HG02678 (cell line): ENCODE measurements at regions not wholly inside any gene's neighbourhood (a gene's known extent, or its start where the extent isn't known, plus 50 kb on each side); places are given as distances from the start of the nearest gene placed in this dataset.

Source experiments
- ATAC-seq: cut with Tn5 transposase; IDR thresholded peaks from one replicate; pipeline ENCODE4 v1.9.1; 2021; ENCODE audit warnings: mild to moderate bottlenecking, moderate library complexity; ENCODE audit not compliant: unreplicated experiment

DNA sequence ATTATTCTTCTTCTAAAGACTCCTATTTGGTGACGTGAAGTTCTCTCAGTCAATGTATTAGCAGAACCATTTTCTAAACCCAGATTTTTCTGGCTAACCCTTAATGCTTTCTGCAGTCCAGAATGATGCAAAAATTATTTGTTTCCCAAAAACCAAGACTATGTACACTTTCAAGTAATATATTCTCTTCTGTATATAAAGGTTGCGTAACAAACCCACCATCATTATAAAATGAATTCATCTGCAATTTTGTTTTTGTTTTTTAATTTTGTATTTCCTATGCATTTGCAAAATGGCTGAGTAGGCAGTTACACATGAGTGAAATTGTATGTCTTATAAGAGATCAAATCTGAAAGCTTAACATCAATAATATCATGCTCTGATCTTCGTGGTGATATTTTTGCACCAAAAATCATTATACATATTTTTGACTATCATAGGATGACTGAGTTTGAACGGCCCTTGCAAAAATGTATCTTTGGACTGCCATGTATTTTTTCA, 593.6 kb downstream of the ZIC1 start:
- no peak for ATAC-seq

DNA sequence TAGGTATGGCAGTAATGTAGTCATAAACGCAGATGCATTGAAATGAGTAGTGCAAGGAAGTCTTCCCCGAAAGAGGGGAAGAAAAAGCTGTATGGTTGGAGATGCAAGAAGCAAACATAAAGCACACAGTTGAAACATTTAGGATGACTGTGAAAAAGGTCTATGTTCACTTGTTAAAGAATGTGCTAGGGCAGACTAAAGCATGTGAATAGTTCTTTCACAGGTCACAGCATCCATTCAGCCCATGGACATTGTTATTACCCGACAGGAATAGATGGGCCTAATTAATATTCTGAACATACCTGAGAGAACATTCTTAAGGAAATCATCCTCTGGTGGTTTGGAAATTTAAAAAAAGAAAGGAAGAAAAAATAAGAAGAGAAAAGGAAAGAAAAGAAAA, 595.2 kb downstream of the ZIC1 start:
- no peak for ATAC-seq

DNA sequence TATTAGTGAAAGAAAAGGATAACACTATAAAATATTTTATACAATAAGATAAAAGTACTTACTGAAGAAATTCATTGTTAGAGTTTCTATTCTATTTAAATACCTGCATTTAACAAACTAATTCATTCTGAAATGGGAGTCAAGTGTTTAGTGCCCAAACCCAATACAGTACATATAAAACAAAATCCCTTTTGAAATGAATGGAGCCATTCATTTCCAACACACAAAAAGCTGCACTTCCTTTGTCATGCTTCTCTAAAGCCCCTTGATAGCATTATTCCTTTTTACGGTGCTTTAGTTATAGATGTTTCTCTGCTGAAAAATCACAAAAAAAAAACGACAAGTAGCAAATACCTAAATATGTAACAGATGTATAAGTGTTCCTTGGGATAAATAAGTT, 596.3 kb downstream of the ZIC1 start:
- ATAC-seq, result no peak

DNA sequence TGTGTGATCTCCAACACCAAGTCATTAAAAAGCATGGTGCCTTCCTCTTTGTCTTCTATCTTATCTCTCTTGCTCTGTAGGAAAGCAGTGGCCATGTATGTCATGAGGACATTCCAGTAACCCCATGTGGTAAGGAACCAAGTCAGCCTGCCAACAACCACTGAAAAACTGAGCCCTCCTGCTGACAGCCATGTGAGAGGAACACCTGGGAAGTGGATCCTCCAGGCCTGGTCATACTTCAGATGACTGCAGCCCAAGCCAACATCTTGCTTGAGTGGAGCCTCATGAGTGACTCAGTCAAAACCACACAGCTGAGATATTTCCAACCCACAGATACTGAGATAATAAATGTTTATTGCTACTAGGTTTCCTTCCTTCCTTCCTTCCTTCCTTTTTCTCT, 597.3 kb downstream of the ZIC1 start:
- no peak for ATAC-seq

DNA sequence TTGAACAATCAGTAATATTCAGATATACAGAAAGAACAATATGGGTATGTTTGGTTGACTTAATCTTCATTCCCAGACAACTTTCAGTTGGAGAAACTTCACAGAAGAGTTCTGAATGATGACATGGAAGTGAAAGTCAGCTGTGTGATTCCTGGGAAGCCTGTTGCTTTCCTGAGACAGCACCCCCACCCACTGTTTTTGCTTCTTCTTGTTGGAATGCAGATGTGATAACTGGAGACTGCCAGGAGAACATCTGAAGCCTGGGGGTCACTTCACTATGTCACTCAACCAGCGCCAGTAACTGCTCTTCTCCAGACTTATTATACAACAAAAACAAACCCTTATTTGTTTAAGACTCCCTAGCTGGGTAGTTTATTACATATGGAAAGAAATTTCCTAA, 599.4 kb downstream of the ZIC1 start:
- no peak for ATAC-seq

DNA sequence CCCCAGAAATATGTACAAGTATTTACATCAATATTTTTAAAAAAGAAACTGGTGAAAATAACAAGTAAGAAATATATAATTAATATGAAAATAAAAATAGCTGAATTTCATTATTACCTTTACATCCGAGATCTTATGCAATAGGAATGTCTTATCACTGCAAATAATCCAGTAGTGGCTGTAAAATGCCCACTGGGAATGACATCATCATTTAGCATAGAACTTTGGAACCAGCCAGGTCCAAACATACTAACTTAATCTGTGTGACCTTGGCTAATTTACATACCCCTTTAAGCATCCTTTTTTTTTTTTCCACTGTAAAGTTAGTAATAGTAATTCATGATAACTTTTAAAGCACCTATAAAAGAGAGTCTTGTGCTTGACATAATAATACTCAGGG, 611.7 kb downstream of the ZIC1 start:
- no peak for ATAC-seq

DNA sequence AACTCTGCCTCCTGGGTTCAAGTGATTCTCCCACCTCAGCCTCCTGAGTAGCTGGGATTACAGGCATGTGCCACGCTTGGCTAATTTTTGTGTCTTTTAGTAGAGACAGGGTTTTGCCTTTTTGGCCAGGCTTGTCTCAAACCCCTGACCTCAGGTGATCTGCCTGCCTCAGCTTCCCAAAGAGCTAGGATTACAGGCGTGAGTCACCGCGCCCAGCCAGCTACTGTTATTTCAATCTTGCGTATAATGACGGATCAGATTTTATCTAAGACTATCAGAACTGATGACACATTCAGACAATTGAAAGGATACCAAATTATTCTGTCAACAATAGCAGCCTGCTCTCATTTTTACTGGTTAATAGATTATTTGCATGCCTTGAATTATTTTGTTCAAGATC, 612.2 kb downstream of the ZIC1 start:
- no peak for ATAC-seq

DNA sequence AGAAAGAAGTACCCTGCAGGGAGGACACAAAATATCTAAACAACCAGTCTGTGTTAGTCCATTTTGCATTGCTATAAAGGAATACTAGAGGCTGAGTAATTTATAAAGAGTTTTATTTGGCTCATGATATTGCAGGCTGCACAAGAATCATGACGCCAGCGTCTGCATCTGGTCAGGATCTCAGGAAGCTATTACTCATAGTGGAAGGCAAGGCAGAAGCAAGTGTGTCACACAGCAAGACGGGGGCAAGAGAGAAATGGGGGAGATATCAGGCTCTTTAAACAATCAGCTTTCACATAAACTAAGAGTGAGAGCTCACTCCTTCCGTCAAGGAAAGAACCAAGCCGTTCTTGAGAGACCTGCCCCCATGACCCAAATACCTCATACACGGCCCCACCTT, 614.8 kb downstream of the ZIC1 start:
- ATAC-seq, result no peak

DNA sequence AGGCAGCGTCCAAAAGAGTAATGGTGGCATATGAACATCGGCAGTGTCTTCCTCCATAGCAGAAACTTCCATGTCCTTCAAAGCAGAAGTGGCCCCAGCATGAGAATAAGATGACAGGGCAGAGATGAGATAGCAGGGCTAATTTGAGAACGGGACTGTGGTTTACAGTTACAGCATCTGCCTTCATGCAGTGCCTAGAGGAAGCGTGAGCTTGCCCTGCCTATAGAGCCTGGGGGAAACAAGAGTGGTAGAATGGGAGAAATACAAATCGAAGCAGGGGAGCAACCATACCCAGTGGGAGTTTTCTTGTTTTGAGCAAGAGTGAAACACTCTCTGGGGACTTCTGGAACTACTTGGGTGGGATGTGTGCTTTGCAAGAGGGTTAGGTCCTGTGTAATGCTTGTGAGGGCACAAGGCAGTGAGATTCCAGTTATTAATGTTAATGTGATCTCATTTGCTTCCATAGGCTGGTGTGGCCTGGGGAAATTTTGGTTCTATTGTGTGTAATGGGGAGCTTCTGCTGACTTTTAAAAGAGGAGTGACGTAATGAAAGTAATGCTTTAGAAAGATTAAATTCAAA, 616.9 kb downstream of the ZIC1 start:
- ATAC-seq, result no peak

DNA sequence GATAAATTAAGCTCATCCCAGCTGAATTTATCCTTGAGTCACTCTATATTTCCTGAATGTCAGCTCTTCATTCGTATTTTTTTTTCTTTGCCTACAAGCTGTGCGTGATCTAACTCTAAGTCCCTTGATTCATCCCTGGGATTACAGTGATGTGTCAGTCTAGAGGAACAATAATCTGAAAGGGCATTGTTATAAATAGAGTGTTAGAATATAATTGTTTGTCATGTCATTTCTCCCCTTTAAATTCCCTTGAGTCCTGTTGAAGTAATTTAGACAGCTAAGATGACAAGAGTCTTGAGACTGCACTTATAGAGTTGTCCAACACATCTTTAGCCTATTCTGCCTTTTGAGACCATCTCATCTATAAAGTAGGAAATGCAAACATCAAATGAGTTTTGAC, 621.8 kb downstream of the ZIC1 start:
- no peak for ATAC-seq

DNA sequence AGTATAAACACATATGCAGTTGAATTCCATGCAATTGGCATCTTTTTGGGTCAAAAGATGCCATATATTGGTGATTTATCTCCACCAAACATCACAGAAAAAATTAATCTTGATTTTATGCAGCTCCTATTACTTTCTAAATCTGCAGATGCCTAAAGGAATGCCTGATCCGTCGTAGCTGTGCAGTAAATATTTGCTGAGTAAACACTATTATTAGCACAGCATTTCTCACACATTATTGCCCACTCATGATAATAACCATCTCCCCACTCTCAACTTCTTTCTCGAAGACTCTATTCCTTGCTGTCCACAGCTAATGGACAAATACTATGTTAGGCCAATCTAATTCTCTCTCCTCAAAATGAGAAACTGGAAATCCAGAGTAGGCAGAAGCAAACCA, 625.2 kb downstream of the ZIC1 start:
- ATAC-seq, result no peak

DNA sequence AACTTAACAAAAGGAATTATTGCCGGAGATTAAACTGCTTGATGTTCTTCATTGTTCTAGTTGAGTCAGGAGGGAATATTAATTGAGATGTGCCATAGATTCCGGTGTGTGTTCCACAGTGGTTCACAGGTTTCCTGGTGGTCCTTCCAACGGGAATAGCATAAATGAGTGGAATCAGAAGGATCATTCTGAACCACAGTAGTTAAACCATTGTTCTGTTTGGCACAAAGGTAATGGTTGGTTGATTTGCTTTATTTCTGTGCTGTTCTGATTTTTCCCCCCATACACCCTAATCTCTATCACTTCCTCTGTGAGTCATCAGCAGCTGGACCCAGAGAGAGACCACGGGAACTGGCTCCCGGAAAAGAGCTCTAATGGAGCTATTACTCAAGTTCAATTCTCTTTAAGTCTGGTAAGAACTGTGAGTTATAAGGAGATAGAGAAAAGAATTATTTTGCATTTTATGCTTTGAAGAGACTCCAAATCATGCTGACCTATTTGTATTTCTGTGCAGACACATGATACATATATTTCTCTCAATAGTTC, 627.2 kb downstream of the ZIC1 start:
- no peak for ATAC-seq

DNA sequence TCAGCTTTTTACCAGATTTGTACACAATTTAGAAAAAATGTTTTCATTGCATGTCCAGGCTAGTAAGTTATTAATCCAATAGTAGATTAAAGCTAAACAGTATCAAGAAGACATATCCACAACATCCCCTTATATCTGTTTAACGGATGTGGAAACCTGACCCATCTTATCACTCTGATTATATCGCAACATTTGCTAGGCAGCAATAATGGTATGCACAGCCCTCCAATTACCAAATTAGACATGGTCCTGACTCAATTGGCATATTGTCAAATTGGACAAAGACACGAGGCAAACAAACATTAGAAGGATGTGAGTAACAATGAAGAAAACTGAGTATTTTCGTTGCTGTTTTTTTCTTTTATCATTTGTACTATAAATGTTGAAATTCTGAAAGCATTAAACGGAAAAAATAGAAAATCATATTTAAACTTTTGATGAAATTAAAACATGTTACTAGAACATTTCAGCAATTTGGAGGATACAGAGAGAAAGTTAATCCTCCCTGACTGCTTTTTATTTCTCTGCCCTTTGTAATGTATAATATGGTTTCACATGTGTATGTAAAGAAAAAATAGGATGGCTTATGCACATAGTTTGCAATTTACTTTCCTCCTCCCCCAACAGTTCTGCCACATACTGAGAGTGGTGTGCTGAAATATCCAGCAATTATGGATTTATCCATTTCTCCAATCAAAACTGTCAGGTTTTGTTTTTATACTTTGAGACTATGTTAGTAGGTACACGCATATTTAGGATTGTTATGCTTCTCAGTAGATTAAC, 633.7 kb downstream of the ZIC1 start:
- no peak for ATAC-seq

DNA sequence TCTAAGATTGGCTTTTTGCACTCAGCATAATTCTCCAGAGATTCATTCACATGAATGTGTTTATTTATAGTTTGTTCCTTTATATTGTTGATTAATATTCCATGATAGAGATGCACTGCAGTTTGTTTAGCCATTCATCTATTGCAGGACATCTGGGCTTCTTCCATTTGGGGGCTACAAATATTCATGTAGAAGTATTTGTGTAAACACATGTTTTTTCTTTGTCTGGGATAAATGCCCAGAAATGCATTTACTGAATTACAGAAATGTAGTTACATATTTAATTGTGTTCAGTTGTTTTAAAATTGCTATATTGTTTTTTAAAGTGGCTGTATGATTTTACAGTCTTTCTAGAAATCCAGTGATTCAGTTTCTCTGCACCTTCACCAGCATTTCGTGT, 635.0 kb downstream of the ZIC1 start:
- no peak for ATAC-seq

DNA sequence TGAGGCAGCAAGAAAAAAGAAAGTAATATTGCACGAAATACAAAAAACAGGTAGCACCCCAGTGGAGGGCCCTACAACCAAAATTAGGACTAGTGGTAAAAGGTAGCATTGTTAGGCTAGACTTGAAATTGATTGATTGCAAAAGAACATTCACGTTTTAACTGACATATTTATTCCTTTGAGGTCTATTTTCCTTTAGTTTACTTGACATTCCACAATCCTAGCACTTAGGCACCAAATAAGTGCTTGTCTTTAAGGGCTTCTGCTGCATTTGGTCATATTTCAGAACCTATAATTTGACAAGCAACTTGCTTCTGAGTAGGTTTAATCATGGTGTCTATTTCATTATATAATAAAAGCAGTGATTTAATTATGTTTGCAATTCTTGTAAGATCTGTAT, 642.7 kb upstream of the AGTR1 start:
- no peak for ATAC-seq

DNA sequence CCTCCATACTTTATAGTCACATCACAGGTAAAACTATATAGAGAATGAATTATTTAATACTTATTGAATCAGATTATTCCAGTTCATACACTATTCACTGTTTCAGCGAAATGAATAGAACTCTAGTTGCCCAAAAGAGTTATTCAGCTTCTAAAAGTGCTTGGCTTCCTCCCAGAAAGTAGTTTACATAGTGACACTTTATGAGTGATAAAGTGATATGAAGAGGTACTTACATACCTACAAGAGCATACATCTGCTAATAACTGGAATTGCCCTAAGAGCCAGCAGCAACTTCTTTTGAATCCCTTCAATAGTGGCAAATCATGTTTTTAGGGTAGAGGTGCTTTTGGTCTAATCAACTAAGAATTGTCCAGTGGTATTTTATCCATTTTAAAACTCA, 635.1 kb upstream of the AGTR1 start:
- no peak for ATAC-seq

DNA sequence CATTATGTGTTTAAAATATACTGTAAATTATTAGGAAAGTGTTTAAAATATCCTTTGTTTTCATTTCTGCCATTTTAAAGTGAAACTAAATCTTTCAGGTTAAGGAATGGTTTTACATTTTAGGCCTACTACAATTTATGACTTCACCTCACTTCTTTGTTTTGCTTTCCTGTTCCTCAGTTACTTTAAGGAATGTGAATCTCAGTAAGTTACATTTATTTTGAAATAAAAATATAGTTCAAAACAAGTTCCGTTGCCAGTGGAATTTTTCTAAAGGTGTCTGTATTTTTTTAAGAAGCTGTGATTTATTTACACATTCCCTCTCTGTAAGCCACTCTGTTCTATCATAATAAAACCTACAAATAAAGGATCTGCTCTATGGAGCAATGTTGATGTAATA, 630.9 kb upstream of the AGTR1 start:
- no peak for ATAC-seq

DNA sequence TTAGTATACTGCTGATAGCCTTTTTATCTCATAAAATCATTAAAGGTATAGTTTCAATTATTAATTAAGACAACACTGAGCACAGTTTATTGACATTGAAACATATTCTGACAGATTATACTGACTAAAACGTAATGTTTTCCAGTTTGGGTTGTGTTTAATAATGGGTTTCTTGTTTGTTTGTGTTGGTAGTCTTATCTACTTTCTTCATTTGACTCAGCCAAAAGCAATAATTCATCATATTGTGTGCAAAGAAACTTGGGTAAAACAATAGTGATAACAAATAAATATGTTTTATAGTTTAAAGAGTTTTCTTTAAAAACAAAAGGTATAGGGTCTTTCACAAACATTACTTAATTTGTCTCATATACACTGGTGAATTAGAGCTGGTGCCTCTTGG, 629.2 kb upstream of the AGTR1 start:
- no peak for ATAC-seq

DNA sequence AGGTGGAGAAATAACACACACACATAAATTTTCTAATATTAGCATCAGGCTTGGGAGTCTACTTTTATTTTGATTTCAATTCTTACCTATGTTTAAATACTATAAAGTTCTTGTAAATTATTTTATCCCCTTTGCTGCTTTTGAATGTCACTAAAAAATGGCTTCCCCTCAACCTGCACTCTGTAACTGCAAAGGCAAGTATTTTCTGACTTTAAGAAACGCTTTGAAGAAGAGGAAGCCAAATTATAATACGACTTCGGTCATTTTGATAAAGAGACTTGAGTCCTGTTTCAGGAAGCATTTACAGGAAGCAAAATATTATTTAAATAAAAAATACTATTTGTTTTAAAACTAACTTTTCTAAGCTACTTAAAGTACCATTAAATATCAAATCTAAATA, 627.7 kb upstream of the AGTR1 start:
- no peak for ATAC-seq

DNA sequence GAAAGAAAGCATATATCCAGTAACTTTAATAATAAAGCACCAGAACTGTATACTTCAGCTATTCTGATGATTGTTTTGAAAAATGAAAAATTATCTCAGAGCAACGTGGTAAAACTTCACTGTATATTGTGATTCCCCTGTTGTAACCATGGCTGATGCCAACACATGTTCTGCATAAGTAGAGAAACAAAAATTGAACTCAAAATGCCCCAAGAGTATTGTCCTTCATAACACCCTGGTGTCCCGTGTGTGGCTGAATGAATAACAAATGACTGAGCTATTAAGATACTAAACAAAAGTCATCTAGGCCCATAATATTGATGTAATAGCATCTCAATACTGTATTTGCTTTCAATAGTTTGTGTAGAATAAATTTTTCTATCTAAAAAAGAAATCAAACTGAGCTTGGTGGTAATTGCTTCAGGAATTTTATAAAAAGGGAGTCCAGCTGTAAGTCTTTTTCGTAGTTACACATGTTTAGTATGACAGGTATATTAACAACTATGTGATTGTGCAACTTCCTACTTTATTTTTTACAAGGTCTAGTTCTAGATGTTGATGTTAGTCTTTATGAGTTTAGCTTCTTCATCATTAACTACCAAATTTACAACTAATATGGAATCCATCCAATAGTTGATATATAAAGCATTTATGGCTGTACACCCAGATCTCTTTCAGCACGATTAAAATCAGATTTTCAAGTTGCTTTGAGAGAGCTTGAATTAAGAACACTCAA, 623.8 kb upstream of the AGTR1 start:
- no peak for ATAC-seq

DNA sequence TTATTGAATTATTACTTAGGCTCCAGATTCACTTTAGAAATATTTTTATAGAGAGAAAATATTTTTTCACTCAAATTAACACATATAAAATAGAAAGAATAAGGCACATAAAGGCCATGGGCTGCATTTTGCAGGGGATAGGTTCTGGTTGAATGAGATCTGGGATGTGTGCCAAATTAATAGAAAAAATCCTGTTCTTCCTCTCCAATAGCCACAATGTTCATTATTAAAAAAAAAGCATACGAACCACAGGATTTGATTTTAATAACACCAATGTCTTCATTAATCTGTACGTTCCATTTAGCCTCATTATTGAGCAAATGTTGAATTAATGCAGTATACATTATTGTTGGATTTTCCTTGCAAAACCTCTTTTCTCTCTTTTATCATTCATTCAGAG, 622.8 kb upstream of the AGTR1 start:
- no peak for ATAC-seq
